HepG2 (cell line): ENCODE measurements at regions not wholly inside any gene's neighbourhood (a gene's known extent, or its start where the extent isn't known, plus 50 kb on each side); places are given as distances from the start of the nearest gene placed in this dataset.

ENCODE experiments used
- ESRRA ChIP-seq: sonication (generic); formaldehyde crosslinking; IDR thresholded peaks from 2 replicates; pipeline ENCODE4 v1.5.1; 2020; ENCODE audit warnings: mild to moderate bottlenecking, low read depth, missing genetic modification reagents
- MXD1 ChIP-seq: sonication (generic); formaldehyde crosslinking; IDR thresholded peaks from 2 replicates; pipeline ENCODE4 v1.4.0; 2020; ENCODE audit warnings: mild to moderate bottlenecking, missing genetic modification reagents
- RXRA ChIP-seq: sonication (generic); formaldehyde crosslinking; IDR thresholded peaks from 2 replicates; pipeline ENCODE4 v1.5.1; 2020; ENCODE audit warnings: missing genetic modification reagents
- TCF7 ChIP-seq: sonication (generic); IDR thresholded peaks from 2 replicates; pipeline ENCODE4 v1.6.1; 2016; ENCODE audit warnings: antibody characterized with exemption, low read depth
- TCF7L2 ChIP-seq: IDR thresholded peaks from 2 replicates; pipeline ENCODE4 v1.6.1; 2011; ENCODE audit warnings: mild to moderate bottlenecking, low read depth, low read length, moderate library complexity
- TMF1 ChIP-seq: sonication (generic); formaldehyde crosslinking; IDR thresholded peaks from 2 replicates; pipeline ENCODE4 v1.8.1; 2022; ENCODE audit warnings: low read depth, missing genetic modification reagents
- ZBTB40 ChIP-seq, 2 experiments: fragments of 450-650 bp in 1 of 2; sonication (generic) in 1 of 2; formaldehyde crosslinking in 1 of 2; IDR thresholded peaks; 2 replicates each; pipeline versions ENCODE4 v1.6.1 to v1.8.0; 2016 to 2022; ENCODE audit warnings: antibody characterized with exemption in 1 of 2, mild to moderate bottlenecking in 1 of 2, missing genetic modification reagents in 1 of 2
- ZNF746 ChIP-seq: sonication (generic); formaldehyde crosslinking; IDR thresholded peaks from 2 replicates; pipeline ENCODE4 v1.8.0; 2022; ENCODE audit warnings: mild to moderate bottlenecking, missing genetic modification reagents
- TF ChIP-seq, protein P1 (sequence below): sonication (generic); formaldehyde crosslinking; IDR thresholded peaks from 2 replicates; pipeline ENCODE4 v1.4.0; 2020; ENCODE audit warnings: missing genetic modification reagents
- TF ChIP-seq, protein P2 (sequence below), 2 experiments: IDR thresholded peaks; 2 replicates each; pipeline ENCODE4 v1.6.1; 2011 to 2012; ENCODE audit warnings: low read length in 2 of 2, borderline replicate concordance in 1 of 2, low read depth in 1 of 2, mild to moderate bottlenecking in 1 of 2, moderate library complexity in 1 of 2
- TF ChIP-seq, protein P3 (sequence below): sonication (generic); formaldehyde crosslinking; IDR thresholded peaks from 2 replicates; pipeline ENCODE4 v1.5.0; 2020; ENCODE audit warnings: mild to moderate bottlenecking, missing genetic modification reagents, moderate library complexity
- TF ChIP-seq, protein P4 (sequence below): sonication (generic); formaldehyde crosslinking; IDR thresholded peaks from 2 replicates; pipeline ENCODE4 v1.4.0; 2020; ENCODE audit warnings: low read depth, mild to moderate bottlenecking, missing genetic modification reagents

GRCh38 chr2:15872854-15873253 lies 67.5 kb upstream of the MYCN start:
- TF ChIP-seq ZNF746 (no peak), RXRA (CRISPR knock-in tag) (no peak), ESRRA (no peak), TMF1 (CRISPR knock-in tag) (no peak), ZBTB40 (IDR thresholded peaks at IDR 0.05) (no peak), ZBTB40 (CRISPR knock-in tag; IDR thresholded peaks at IDR 0.05) (no peak), TCF7 (no peak), MXD1 (no peak), TCF7L2 (no peak)
- TF ChIP-seq, protein P1, sequence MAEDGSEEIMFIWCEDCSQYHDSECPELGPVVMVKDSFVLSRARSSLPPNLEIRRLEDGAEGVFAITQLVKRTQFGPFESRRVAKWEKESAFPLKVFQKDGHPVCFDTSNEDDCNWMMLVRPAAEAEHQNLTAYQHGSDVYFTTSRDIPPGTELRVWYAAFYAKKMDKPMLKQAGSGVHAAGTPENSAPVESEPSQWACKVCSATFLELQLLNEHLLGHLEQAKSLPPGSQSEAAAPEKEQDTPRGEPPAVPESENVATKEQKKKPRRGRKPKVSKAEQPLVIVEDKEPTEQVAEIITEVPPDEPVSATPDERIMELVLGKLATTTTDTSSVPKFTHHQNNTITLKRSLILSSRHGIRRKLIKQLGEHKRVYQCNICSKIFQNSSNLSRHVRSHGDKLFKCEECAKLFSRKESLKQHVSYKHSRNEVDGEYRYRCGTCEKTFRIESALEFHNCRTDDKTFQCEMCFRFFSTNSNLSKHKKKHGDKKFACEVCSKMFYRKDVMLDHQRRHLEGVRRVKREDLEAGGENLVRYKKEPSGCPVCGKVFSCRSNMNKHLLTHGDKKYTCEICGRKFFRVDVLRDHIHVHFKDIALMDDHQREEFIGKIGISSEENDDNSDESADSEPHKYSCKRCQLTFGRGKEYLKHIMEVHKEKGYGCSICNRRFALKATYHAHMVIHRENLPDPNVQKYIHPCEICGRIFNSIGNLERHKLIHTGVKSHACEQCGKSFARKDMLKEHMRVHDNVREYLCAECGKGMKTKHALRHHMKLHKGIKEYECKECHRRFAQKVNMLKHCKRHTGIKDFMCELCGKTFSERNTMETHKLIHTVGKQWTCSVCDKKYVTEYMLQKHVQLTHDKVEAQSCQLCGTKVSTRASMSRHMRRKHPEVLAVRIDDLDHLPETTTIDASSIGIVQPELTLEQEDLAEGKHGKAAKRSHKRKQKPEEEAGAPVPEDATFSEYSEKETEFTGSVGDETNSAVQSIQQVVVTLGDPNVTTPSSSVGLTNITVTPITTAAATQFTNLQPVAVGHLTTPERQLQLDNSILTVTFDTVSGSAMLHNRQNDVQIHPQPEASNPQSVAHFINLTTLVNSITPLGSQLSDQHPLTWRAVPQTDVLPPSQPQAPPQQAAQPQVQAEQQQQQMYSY (CRISPR knock-in tag) = no peak
- TF ChIP-seq, protein P2, sequence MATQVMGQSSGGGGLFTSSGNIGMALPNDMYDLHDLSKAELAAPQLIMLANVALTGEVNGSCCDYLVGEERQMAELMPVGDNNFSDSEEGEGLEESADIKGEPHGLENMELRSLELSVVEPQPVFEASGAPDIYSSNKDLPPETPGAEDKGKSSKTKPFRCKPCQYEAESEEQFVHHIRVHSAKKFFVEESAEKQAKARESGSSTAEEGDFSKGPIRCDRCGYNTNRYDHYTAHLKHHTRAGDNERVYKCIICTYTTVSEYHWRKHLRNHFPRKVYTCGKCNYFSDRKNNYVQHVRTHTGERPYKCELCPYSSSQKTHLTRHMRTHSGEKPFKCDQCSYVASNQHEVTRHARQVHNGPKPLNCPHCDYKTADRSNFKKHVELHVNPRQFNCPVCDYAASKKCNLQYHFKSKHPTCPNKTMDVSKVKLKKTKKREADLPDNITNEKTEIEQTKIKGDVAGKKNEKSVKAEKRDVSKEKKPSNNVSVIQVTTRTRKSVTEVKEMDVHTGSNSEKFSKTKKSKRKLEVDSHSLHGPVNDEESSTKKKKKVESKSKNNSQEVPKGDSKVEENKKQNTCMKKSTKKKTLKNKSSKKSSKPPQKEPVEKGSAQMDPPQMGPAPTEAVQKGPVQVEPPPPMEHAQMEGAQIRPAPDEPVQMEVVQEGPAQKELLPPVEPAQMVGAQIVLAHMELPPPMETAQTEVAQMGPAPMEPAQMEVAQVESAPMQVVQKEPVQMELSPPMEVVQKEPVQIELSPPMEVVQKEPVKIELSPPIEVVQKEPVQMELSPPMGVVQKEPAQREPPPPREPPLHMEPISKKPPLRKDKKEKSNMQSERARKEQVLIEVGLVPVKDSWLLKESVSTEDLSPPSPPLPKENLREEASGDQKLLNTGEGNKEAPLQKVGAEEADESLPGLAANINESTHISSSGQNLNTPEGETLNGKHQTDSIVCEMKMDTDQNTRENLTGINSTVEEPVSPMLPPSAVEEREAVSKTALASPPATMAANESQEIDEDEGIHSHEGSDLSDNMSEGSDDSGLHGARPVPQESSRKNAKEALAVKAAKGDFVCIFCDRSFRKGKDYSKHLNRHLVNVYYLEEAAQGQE (IDR thresholded peaks at IDR 0.05; ENCODE audit: borderline replicate concordance in 1 of 2, low read depth in 1 of 2, low read length in 2 of 2) = no peak
- TF ChIP-seq, protein P3, sequence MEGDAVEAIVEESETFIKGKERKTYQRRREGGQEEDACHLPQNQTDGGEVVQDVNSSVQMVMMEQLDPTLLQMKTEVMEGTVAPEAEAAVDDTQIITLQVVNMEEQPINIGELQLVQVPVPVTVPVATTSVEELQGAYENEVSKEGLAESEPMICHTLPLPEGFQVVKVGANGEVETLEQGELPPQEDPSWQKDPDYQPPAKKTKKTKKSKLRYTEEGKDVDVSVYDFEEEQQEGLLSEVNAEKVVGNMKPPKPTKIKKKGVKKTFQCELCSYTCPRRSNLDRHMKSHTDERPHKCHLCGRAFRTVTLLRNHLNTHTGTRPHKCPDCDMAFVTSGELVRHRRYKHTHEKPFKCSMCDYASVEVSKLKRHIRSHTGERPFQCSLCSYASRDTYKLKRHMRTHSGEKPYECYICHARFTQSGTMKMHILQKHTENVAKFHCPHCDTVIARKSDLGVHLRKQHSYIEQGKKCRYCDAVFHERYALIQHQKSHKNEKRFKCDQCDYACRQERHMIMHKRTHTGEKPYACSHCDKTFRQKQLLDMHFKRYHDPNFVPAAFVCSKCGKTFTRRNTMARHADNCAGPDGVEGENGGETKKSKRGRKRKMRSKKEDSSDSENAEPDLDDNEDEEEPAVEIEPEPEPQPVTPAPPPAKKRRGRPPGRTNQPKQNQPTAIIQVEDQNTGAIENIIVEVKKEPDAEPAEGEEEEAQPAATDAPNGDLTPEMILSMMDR (CRISPR knock-in tag) = no peak
- TF ChIP-seq, protein P4, sequence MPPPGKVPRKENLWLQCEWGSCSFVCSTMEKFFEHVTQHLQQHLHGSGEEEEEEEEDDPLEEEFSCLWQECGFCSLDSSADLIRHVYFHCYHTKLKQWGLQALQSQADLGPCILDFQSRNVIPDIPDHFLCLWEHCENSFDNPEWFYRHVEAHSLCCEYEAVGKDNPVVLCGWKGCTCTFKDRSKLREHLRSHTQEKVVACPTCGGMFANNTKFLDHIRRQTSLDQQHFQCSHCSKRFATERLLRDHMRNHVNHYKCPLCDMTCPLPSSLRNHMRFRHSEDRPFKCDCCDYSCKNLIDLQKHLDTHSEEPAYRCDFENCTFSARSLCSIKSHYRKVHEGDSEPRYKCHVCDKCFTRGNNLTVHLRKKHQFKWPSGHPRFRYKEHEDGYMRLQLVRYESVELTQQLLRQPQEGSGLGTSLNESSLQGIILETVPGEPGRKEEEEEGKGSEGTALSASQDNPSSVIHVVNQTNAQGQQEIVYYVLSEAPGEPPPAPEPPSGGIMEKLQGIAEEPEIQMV (CRISPR knock-in tag) = no peak
